SJCRH30 (cell line): ENCODE measurements at regions not wholly inside any gene's neighbourhood (a gene's known extent, or its start where the extent isn't known, plus 50 kb on each side); places are given as distances from the start of the nearest gene placed in this dataset.

Source experiments
- DNase-seq, 2 experiments: peaks; one replicate each; pipeline ENCODE4 v3.0.0-alpha.2; 2015 to 2020
- H3K27ac ChIP-seq: fragments of 250-450 bp; sonication (Bioruptor Pico); 2 replicates; pipeline ENCODE4 v1.5.1; 2020; ENCODE audit warnings: mild to moderate bottlenecking, moderate library complexity
- H3K27me3 ChIP-seq: fragments of 250-450 bp; sonication (Bioruptor Pico); 2 replicates; pipeline ENCODE4 v1.5.1; 2020; ENCODE audit warnings: mild to moderate bottlenecking, moderate library complexity
- H3K36me3 ChIP-seq: fragments of 250-450 bp; sonication (Bioruptor Pico); 2 replicates; pipeline ENCODE4 v1.5.1; 2020; ENCODE audit warnings: mild to moderate bottlenecking, moderate library complexity
- H3K4me1 ChIP-seq: fragments of 250-450 bp; sonication (Bioruptor Pico); 2 replicates; pipeline ENCODE4 v1.5.1; 2020; ENCODE audit warnings: mild to moderate bottlenecking, moderate library complexity
- H3K4me3 ChIP-seq: fragments of 250-450 bp; sonication (Bioruptor Pico); 2 replicates; pipeline ENCODE4 v1.5.1; 2020; ENCODE audit warnings: mild to moderate bottlenecking, moderate library complexity
- H3K9me3 ChIP-seq: fragments of 250-450 bp; sonication (Bioruptor Pico); replicated peaks from 2 replicates; pipeline ENCODE4 v1.5.1; 2020; ENCODE audit warnings: mild to moderate bottlenecking, moderate library complexity

GRCh38 chr6:169894377-169894960 lies 143.0 kb downstream of the ERMARD start:
- H3K9me3 ChIP-seq, result no peaks in the 10 kb centered on the region
- H3K27ac ChIP-seq, result no peak overlapping the region
- no peaks in the 10 kb centered on the region for H3K27me3 ChIP-seq
- no peaks in the 10 kb centered on the region for H3K36me3 ChIP-seq
- no peaks in the 10 kb centered on the region for H3K4me1 ChIP-seq
- DNase-seq, result no peak
- H3K4me3 ChIP-seq, result no peak overlapping the region

GRCh38 chr6:169893624-169894023 lies 142.2 kb downstream of the ERMARD start:
- Histone ChIP-seq H3K27me3 (no peaks in the 10 kb centered on the region), H3K4me1 (no peaks in the 10 kb centered on the region), H3K4me3 (no peak overlapping the region), H3K36me3 (no peaks in the 10 kb centered on the region), H3K27ac (no peak overlapping the region), H3K9me3 (no peaks in the 10 kb centered on the region)
- no peak for DNase-seq

GRCh38 chr6:169891846-169892245 lies 140.4 kb downstream of the ERMARD start:
- no peaks in the 10 kb centered on the region for H3K4me1 ChIP-seq
- no peaks in the 10 kb centered on the region for H3K27me3 ChIP-seq
- no peaks in the 10 kb centered on the region for H3K9me3 ChIP-seq
- DNase-seq, result no peak
- H3K4me3 ChIP-seq, result no peak overlapping the region
- no peak overlapping the region for H3K27ac ChIP-seq
- no peaks in the 10 kb centered on the region for H3K36me3 ChIP-seq

GRCh38 chr6:169891421-169891820 lies 140.0 kb downstream of the ERMARD start:
- Histone ChIP-seq H3K27ac (no peak overlapping the region), H3K4me3 (no peak overlapping the region), H3K36me3 (no peaks in the 10 kb centered on the region), H3K27me3 (no peaks in the 10 kb centered on the region), H3K4me1 (no peaks in the 10 kb centered on the region), H3K9me3 (no peaks in the 10 kb centered on the region)
- DNase-seq, result no peak

- Histone ChIP-seq H3K27ac (no peak overlapping the region), H3K4me3 (no peak overlapping the region), H3K27me3 (no peaks in the 10 kb centered on the region), H3K36me3 (no peaks in the 10 kb centered on the region), H3K4me1 (no peaks in the 10 kb centered on the region), H3K9me3 (no peaks in the 10 kb centered on the region)
- no peak for DNase-seq
Observed at GRCh38 chr6:169890901-169891300, 139.5 kb downstream of the ERMARD start.

- no peak for DNase-seq
- Histone ChIP-seq H3K36me3 (no peaks in the 10 kb centered on the region), H3K27me3 (no peaks in the 10 kb centered on the region), H3K9me3 (no peaks in the 10 kb centered on the region), H3K4me3 (no peak overlapping the region), H3K4me1 (no peaks in the 10 kb centered on the region), H3K27ac (no peak overlapping the region)
Observed at GRCh38 chr6:169890049-169890448, 138.6 kb downstream of the ERMARD start.

- Histone ChIP-seq H3K4me3 (no peak overlapping the region), H3K27ac (no peak overlapping the region), H3K36me3 (no peaks in the 10 kb centered on the region), H3K9me3 (no peaks in the 10 kb centered on the region), H3K4me1 (no peaks in the 10 kb centered on the region), H3K27me3 (no peaks in the 10 kb centered on the region)
- no peak for DNase-seq
Observed at GRCh38 chr6:169887529-169888140, 136.2 kb downstream of the ERMARD start.

- no peaks in the 10 kb centered on the region for H3K9me3 ChIP-seq
- no peaks in the 10 kb centered on the region for H3K27me3 ChIP-seq
- no peaks in the 10 kb centered on the region for H3K4me1 ChIP-seq
- no peak overlapping the region for H3K27ac ChIP-seq
- DNase-seq, result no peak
- no peaks in the 10 kb centered on the region for H3K36me3 ChIP-seq
- no peak overlapping the region for H3K4me3 ChIP-seq
Observed at GRCh38 chr6:169886631-169887227, 135.3 kb downstream of the ERMARD start.

GRCh38 chr6:169885831-169886230 lies 134.4 kb downstream of the ERMARD start:
- no peaks in the 10 kb centered on the region for H3K27me3 ChIP-seq

GRCh38 chr6:169885131-169885530 lies 133.7 kb downstream of the ERMARD start:
- Histone ChIP-seq H3K4me3 (no peak overlapping the region), H3K36me3 (no peaks in the 10 kb centered on the region), H3K9me3 (no peaks in the 10 kb centered on the region), H3K4me1 (no peaks in the 10 kb centered on the region), H3K27me3 (no peaks in the 10 kb centered on the region), H3K27ac (no peak overlapping the region)
- DNase-seq, result no peak

More at GRCh38 chr6:169885831-169886230, 134.4 kb downstream of the ERMARD start:
- Histone ChIP-seq H3K36me3 (no peaks in the 10 kb centered on the region), H3K27ac (no peak overlapping the region), H3K4me3 (no peak overlapping the region), H3K9me3 (no peaks in the 10 kb centered on the region), H3K4me1 (no peaks in the 10 kb centered on the region)
- no peak for DNase-seq

- no peaks in the 10 kb centered on the region for H3K9me3 ChIP-seq
- no peaks in the 10 kb centered on the region for H3K4me1 ChIP-seq
- DNase-seq, result no peak
- H3K27me3 ChIP-seq, result no peaks in the 10 kb centered on the region
- H3K4me3 ChIP-seq, result no peak overlapping the region
- H3K36me3 ChIP-seq, result no peaks in the 10 kb centered on the region
- no peak overlapping the region for H3K27ac ChIP-seq
Observed at GRCh38 chr6:169884158-169884557, 132.7 kb downstream of the ERMARD start.

- no peaks in the 10 kb centered on the region for H3K4me1 ChIP-seq
- no peaks in the 10 kb centered on the region for H3K36me3 ChIP-seq
- H3K27me3 ChIP-seq, result no peaks in the 10 kb centered on the region
- no peak overlapping the region for H3K27ac ChIP-seq
- no peak overlapping the region for H3K4me3 ChIP-seq
- H3K9me3 ChIP-seq, result no peaks in the 10 kb centered on the region
- no peak for DNase-seq
Observed at GRCh38 chr6:169883316-169883715, 131.9 kb downstream of the ERMARD start.

- H3K27me3 ChIP-seq, result no peaks in the 10 kb centered on the region
- H3K36me3 ChIP-seq, result no peaks in the 10 kb centered on the region
- no peaks in the 10 kb centered on the region for H3K4me1 ChIP-seq
- DNase-seq, result no peak
- H3K9me3 ChIP-seq, result no peaks in the 10 kb centered on the region
- no peak overlapping the region for H3K4me3 ChIP-seq
- H3K27ac ChIP-seq, result no peak overlapping the region
Observed at GRCh38 chr6:169881976-169882375, 130.6 kb downstream of the ERMARD start.

GRCh38 chr6:169881398-169881797 lies 130.0 kb downstream of the ERMARD start:
- Histone ChIP-seq H3K27ac (no peak overlapping the region), H3K9me3 (no peaks in the 10 kb centered on the region), H3K27me3 (no peaks in the 10 kb centered on the region), H3K4me1 (no peaks in the 10 kb centered on the region), H3K4me3 (no peak overlapping the region), H3K36me3 (no peaks in the 10 kb centered on the region)
- no peak for DNase-seq

- no peaks in the 10 kb centered on the region for H3K9me3 ChIP-seq
- H3K4me3 ChIP-seq, result no peak overlapping the region
- H3K27ac ChIP-seq, result no peak overlapping the region
- no peaks in the 10 kb centered on the region for H3K36me3 ChIP-seq
- H3K27me3 ChIP-seq, result no peaks in the 10 kb centered on the region
- H3K4me1 ChIP-seq, result no peaks in the 10 kb centered on the region
- DNase-seq, result no peak
Observed at GRCh38 chr6:169880516-169880915, 129.1 kb downstream of the ERMARD start.

- DNase-seq, result no peak
- Histone ChIP-seq H3K27me3 (no peaks in the 10 kb centered on the region), H3K4me1 (no peaks in the 10 kb centered on the region), H3K36me3 (no peaks in the 10 kb centered on the region), H3K9me3 (no peaks in the 10 kb centered on the region), H3K4me3 (no peak overlapping the region), H3K27ac (no peak overlapping the region)
Observed at GRCh38 chr6:169869301-169869700, 117.9 kb downstream of the ERMARD start.
